ENCODE measurements at regions not wholly inside any gene's neighbourhood (a gene's known extent, or its start where the extent isn't known, plus 50 kb on each side); places are given as distances from the start of the nearest gene placed in this dataset.

DNA sequence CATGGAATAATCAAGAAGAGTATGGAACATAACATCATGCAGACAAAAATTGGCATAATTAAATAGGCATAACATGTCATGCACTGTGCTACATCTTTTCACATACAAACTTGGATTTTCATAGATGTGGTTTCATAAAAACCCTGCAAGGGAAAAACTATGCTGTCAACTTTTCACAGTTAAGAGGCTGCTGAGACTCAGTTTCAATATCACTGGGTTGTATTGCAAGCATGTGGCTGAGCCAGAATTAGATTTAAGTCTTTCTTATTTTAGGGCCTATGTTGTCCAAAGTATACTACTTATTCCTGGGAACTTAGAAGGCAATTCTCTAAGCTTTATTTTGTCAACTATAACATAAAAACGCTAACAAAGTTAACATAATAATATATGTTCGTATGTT, 70.7 kb upstream of the LSAMP start:
- TF ChIP-seq, protein P1, sequence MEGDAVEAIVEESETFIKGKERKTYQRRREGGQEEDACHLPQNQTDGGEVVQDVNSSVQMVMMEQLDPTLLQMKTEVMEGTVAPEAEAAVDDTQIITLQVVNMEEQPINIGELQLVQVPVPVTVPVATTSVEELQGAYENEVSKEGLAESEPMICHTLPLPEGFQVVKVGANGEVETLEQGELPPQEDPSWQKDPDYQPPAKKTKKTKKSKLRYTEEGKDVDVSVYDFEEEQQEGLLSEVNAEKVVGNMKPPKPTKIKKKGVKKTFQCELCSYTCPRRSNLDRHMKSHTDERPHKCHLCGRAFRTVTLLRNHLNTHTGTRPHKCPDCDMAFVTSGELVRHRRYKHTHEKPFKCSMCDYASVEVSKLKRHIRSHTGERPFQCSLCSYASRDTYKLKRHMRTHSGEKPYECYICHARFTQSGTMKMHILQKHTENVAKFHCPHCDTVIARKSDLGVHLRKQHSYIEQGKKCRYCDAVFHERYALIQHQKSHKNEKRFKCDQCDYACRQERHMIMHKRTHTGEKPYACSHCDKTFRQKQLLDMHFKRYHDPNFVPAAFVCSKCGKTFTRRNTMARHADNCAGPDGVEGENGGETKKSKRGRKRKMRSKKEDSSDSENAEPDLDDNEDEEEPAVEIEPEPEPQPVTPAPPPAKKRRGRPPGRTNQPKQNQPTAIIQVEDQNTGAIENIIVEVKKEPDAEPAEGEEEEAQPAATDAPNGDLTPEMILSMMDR (IDR thresholded peaks at IDR 0.05) = no peak
- no peak for TF ChIP-seq POLR2A (IDR thresholded peaks at IDR 0.05)
